Caco-2 (cell line): ENCODE measurements at regions not wholly inside any gene's neighbourhood (a gene's known extent, or its start where the extent isn't known, plus 50 kb on each side); places are given as distances from the start of the nearest gene placed in this dataset.

Experiments
- BruUV-seq: library from RNA; stranded (reverse); fragments of 400-500 nt; replicated peaks from 2 replicates; lab custom pipeline; 2021; lab: Mats Ljungman, UMichigan
- CTCF ChIA-PET: fragments of 300-600 bp; sonication (Branson Sonifier 250); formaldehyde crosslinking; loops from one replicate; lab custom pipeline; 2022; ENCODE audit warnings: antibody characterized with exemption; lab: Charles Lee
- POLR2A ChIA-PET: fragments of 300-600 bp; sonication (Branson Sonifier 250); formaldehyde crosslinking; loops from one replicate; lab custom pipeline; 2022; ENCODE audit warnings: antibody characterized with exemption; lab: Charles Lee
- DNase-seq, 2 experiments: peaks; one replicate each; pipeline versions ENCODE4 v3.0.0 to v3.0.0-alpha.2; 2020 to 2022
- H3K27me3 ChIP-seq: replicated peaks from 2 replicates; pipeline ENCODE4 v1.6.0; 2011; ENCODE audit warnings: low read length; ENCODE audit not compliant: control insufficient read depth, insufficient read depth
- H3K36me3 ChIP-seq: 2 replicates; pipeline ENCODE4 v1.5.1; 2011; ENCODE audit warnings: low read length; ENCODE audit not compliant: control insufficient read depth, insufficient read depth
- H3K4me1 ChIP-seq: fragments of 250-450 bp; sonication (Bioruptor Pico); 2 replicates; pipeline ENCODE4 v1.5.1; 2020; ENCODE audit warnings: mild to moderate bottlenecking
- H3K4me3 ChIP-seq: 2 replicates; pipeline ENCODE4 v1.5.1; 2011; ENCODE audit warnings: low read depth, mild to moderate bottlenecking, control low read depth, low read length
- H3K9me3 ChIP-seq: fragments of 250-450 bp; sonication (Bioruptor Pico); 2 replicates; pipeline ENCODE4 v1.5.1; 2020; ENCODE audit warnings: mild to moderate bottlenecking, moderate library complexity
- H3K27ac Mint-ChIP-seq: one replicate; pipeline ENCODE4 v1.8.0; 2022; ENCODE audit warnings: mixed read lengths; ENCODE audit not compliant: unreplicated experiment
- H3K27me3 Mint-ChIP-seq: one replicate; pipeline ENCODE4 v1.8.0; 2022; ENCODE audit warnings: mixed read lengths; ENCODE audit not compliant: insufficient read depth, unreplicated experiment
- H3K36me3 Mint-ChIP-seq: one replicate; pipeline ENCODE4 v1.8.0; 2022; ENCODE audit warnings: mild to moderate bottlenecking, mixed read lengths; ENCODE audit not compliant: insufficient read depth, unreplicated experiment
- H3K4me1 Mint-ChIP-seq: one replicate; pipeline ENCODE4 v1.8.0; 2022; ENCODE audit warnings: low read depth, mixed read lengths; ENCODE audit not compliant: unreplicated experiment
- H3K4me3 Mint-ChIP-seq: one replicate; pipeline ENCODE4 v1.8.0; 2022; ENCODE audit warnings: mild to moderate bottlenecking, moderate library complexity, mixed read lengths; ENCODE audit not compliant: unreplicated experiment
- H3K9me3 Mint-ChIP-seq: one replicate; pipeline ENCODE4 v1.8.0; 2022; ENCODE audit warnings: mixed read lengths; ENCODE audit not compliant: unreplicated experiment
- CTCF ChIP-seq, 2 experiments: fragments of 200-600 bp in 1 of 2; IDR thresholded peaks; 1 replicate in 1 of 2; 2 replicates in 1 of 2; pipeline versions ENCODE4 v1.5.1 to v1.8.0; 2011 to 2022; ENCODE audit warnings: antibody characterized with exemption in 1 of 2, control low read depth in 1 of 2, inconsistent platforms in 1 of 2, low read depth in 1 of 2, low read length in 1 of 2, mild to moderate bottlenecking in 1 of 2, moderate library complexity in 1 of 2; ENCODE audit not compliant: insufficient read depth in 1 of 2, severe bottlenecking in 1 of 2, unreplicated experiment in 1 of 2
- intact Hi-C: fragments of 100-400 bp; cut with micrococcal nuclease; formaldehyde crosslinking; loops from one replicate; pipeline ENCODE4 v1.10.0; 2022; ENCODE audit not compliant: unreplicated experiment

- DNase-seq, result no peak
- Mint-ChIP-seq H3K27ac (no peak overlapping the region), H3K36me3 (no peaks in the 10 kb centered on the region), H3K4me3 (no peak overlapping the region), H3K9me3 (no peaks in the 10 kb centered on the region), H3K27me3 (no peaks in the 10 kb centered on the region), H3K4me1 (no peaks in the 10 kb centered on the region)
- intact Hi-C loops, result no loop called here
- no TSS peak for BruUV-seq
- H3K27me3 ChIP-seq, result no peaks in the 10 kb centered on the region
- no peak for TF ChIP-seq CTCF (IDR thresholded peaks at IDR 0.05; ENCODE audit: insufficient read depth in 1 of 2, low read depth in 1 of 2, low read length in 1 of 2, severe bottlenecking in 1 of 2, unreplicated experiment in 1 of 2)
- ChIA-PET POLR2A (no interaction called here), CTCF (no interaction called here)
- no peak overlapping the region for H3K4me3 ChIP-seq
- H3K9me3 ChIP-seq, result no peaks in the 10 kb centered on the region
- H3K4me1 ChIP-seq, result no peaks in the 10 kb centered on the region
- no peaks in the 10 kb centered on the region for H3K36me3 ChIP-seq
These were observed 1609.6 kb downstream of the SI start for GRCh38 chr3:163468531-163469335.

- Mint-ChIP-seq H3K4me3 (no peak overlapping the region), H3K4me1 (no peaks in the 10 kb centered on the region), H3K9me3 (no peaks in the 10 kb centered on the region), H3K27ac (no peak overlapping the region), H3K27me3 (no peaks in the 10 kb centered on the region), H3K36me3 (no peaks in the 10 kb centered on the region)
- TF ChIP-seq CTCF (IDR thresholded peaks at IDR 0.05; ENCODE audit: insufficient read depth in 1 of 2, low read depth in 1 of 2, low read length in 1 of 2, severe bottlenecking in 1 of 2, unreplicated experiment in 1 of 2), result no peak
- no peak overlapping the region for H3K4me3 ChIP-seq
- no peak for DNase-seq
- H3K9me3 ChIP-seq, result no peaks in the 10 kb centered on the region
- no peaks in the 10 kb centered on the region for H3K27me3 ChIP-seq
- POLR2A ChIA-PET, result no interaction called here
- no peaks in the 10 kb centered on the region for H3K36me3 ChIP-seq
- no TSS peak for BruUV-seq
- no peaks in the 10 kb centered on the region for H3K4me1 ChIP-seq
- intact Hi-C loops, result no loop called here
- CTCF ChIA-PET, result no interaction called here
These were observed 1615.8 kb downstream of the SI start for GRCh38 chr3:163462446-163462845.

GRCh38 chr3:163450698-163451097 lies 1627.6 kb downstream of the SI start:
- Mint-ChIP-seq H3K4me3 (no peak overlapping the region), H3K9me3 (no peaks in the 10 kb centered on the region), H3K27me3 (no peaks in the 10 kb centered on the region), H3K4me1 (no peaks in the 10 kb centered on the region), H3K36me3 (no peaks in the 10 kb centered on the region), H3K27ac (no peak overlapping the region)
- H3K4me3 ChIP-seq, result no peak overlapping the region
- intact Hi-C loops, result no loop called here
- TF ChIP-seq CTCF (IDR thresholded peaks at IDR 0.05; ENCODE audit: insufficient read depth in 1 of 2, low read depth in 1 of 2, low read length in 1 of 2, severe bottlenecking in 1 of 2, unreplicated experiment in 1 of 2), result no peak
- DNase-seq, result no peak
- H3K27me3 ChIP-seq, result no peaks in the 10 kb centered on the region
- H3K4me1 ChIP-seq, result no peaks in the 10 kb centered on the region
- ChIA-PET CTCF (no interaction called here), POLR2A (no interaction called here)
- H3K36me3 ChIP-seq, result no peaks in the 10 kb centered on the region
- no peaks in the 10 kb centered on the region for H3K9me3 ChIP-seq
- BruUV-seq, result no TSS peak
